ENCODE measurements at regions not wholly inside any gene's neighbourhood (a gene's known extent, or its start where the extent isn't known, plus 50 kb on each side); places are given as distances from the start of the nearest gene placed in this dataset.

GRCh38 chr2:82259551-82259950 lies 1955.0 kb upstream of the LRRTM1 start:
- H3K4me1 ChIP-seq (ENCODE audit: insufficient read depth), result peaks cover 3% of the 10 kb centered on the region
- no peak overlapping the region for H3K27ac ChIP-seq
- H3K9me3 ChIP-seq (ENCODE audit: low read depth), result no peaks in the 10 kb centered on the region
- no peak overlapping the region for H3K4me2 ChIP-seq
- no peaks in the 10 kb centered on the region for H3K27me3 ChIP-seq
- no peaks in the 10 kb centered on the region for H4K20me1 ChIP-seq (ENCODE audit: insufficient read depth, poor library complexity, severe bottlenecking)
- H3K79me2 ChIP-seq, result no peaks in the 10 kb centered on the region
- TF ChIP-seq CTCF (IDR thresholded peaks at IDR 0.05; ENCODE audit: poor library complexity), result no peak
- TF ChIP-seq EZH2phosphoT487 (IDR thresholded peaks at IDR 0.05; ENCODE audit: low read depth, severe bottlenecking, unreplicated experiment), result no peak
- no peak for TF ChIP-seq EZH2 (IDR thresholded peaks at IDR 0.05; ENCODE audit: borderline replicate concordance)
- no peak overlapping the region for H3K4me3 ChIP-seq
- 86% methylated on average over 2 of the region's 2 CpGs for WGBS (ENCODE audit: low lambda C conversion rate, missing lambda C conversion rate)
- DNase-seq (ENCODE audit: low spot score), result no peak
- H2AFZ ChIP-seq, result no peak overlapping the region
- no peaks in the 10 kb centered on the region for H3K9me2 ChIP-seq (replicated peaks; ENCODE audit: insufficient read depth)
- H3K36me3 ChIP-seq (replicated peaks; ENCODE audit: insufficient read depth, low read depth), result no peaks in the 10 kb centered on the region

- no peak for TF ChIP-seq EZH2phosphoT487 (IDR thresholded peaks at IDR 0.05; ENCODE audit: low read depth, severe bottlenecking, unreplicated experiment)
- no peak for TF ChIP-seq EZH2 (IDR thresholded peaks at IDR 0.05; ENCODE audit: borderline replicate concordance)
- TF ChIP-seq CTCF (IDR thresholded peaks at IDR 0.05; ENCODE audit: poor library complexity), result no peak
- Histone ChIP-seq H3K27me3 (no peaks in the 10 kb centered on the region), H3K9me3 (ENCODE audit: low read depth) (no peaks in the 10 kb centered on the region), H3K4me1 (ENCODE audit: insufficient read depth) (peaks cover 3% of the 10 kb centered on the region), H3K9me2 (replicated peaks; ENCODE audit: insufficient read depth) (no peaks in the 10 kb centered on the region), H3K36me3 (replicated peaks; ENCODE audit: insufficient read depth, low read depth) (no peaks in the 10 kb centered on the region), H3K4me2 (no peak overlapping the region), H3K79me2 (no peaks in the 10 kb centered on the region), H4K20me1 (ENCODE audit: insufficient read depth, poor library complexity, severe bottlenecking) (no peaks in the 10 kb centered on the region), H3K4me3 (no peak overlapping the region), H2AFZ (no peak overlapping the region), H3K27ac (no peak overlapping the region)
- no peak for DNase-seq (ENCODE audit: low spot score)
- 20% methylated on average over 2 of the region's 2 CpGs for WGBS (ENCODE audit: low lambda C conversion rate, missing lambda C conversion rate)
Observed at GRCh38 chr2:82257796-82258555, 1953.4 kb upstream of the LRRTM1 start.

GRCh38 chr2:82256983-82257632 lies 1952.6 kb upstream of the LRRTM1 start:
- Histone ChIP-seq H4K20me1 (ENCODE audit: insufficient read depth, poor library complexity, severe bottlenecking) (no peaks in the 10 kb centered on the region), H3K79me2 (no peaks in the 10 kb centered on the region), H3K36me3 (replicated peaks; ENCODE audit: insufficient read depth, low read depth) (no peaks in the 10 kb centered on the region), H3K9me2 (replicated peaks; ENCODE audit: insufficient read depth) (no peaks in the 10 kb centered on the region), H3K27ac (no peak overlapping the region), H3K4me1 (ENCODE audit: insufficient read depth) (peaks cover 3% of the 10 kb centered on the region), H3K27me3 (no peaks in the 10 kb centered on the region), H3K9me3 (ENCODE audit: low read depth) (no peaks in the 10 kb centered on the region), H3K4me3 (no peak overlapping the region), H3K4me2 (no peak overlapping the region), H2AFZ (no peak overlapping the region)
- TF ChIP-seq EZH2phosphoT487 (IDR thresholded peaks at IDR 0.05; ENCODE audit: low read depth, severe bottlenecking, unreplicated experiment) (no peak), EZH2 (IDR thresholded peaks at IDR 0.05; ENCODE audit: borderline replicate concordance) (no peak), CTCF (IDR thresholded peaks at IDR 0.05; ENCODE audit: poor library complexity) (no peak)
- no peak for DNase-seq (ENCODE audit: low spot score)
- WGBS (ENCODE audit: low lambda C conversion rate, missing lambda C conversion rate), result 84% methylated on average over 11 of the region's 11 CpGs
